ENCODE measurements at regions not wholly inside any gene's neighbourhood (a gene's known extent, or its start where the extent isn't known, plus 50 kb on each side); places are given as distances from the start of the nearest gene placed in this dataset.

GRCh38 chr4:3832536-3833220 lies 66.5 kb downstream of the ADRA2C start:
- Histone ChIP-seq H3K4me3 (replicated peaks in 1 of 3; ENCODE audit: low read depth in 2 of 3, low read length in 3 of 3) (no peak overlapping the region), H4K20me1 (ENCODE audit: insufficient read depth, low read length) (no peaks in the 10 kb centered on the region), H3K4me1 (ENCODE audit: control insufficient read depth in 1 of 2, insufficient read depth in 2 of 2, low read length in 2 of 2) (no peaks in the 10 kb centered on the region), H2AFZ (ENCODE audit: insufficient read depth, low read depth, low read length, poor library complexity, severe bottlenecking) (no peak overlapping the region), H3K79me2 (ENCODE audit: insufficient read depth, low read length) (no peaks in the 10 kb centered on the region), H3K27me3 (ENCODE audit: control insufficient read depth in 2 of 2, insufficient read depth in 2 of 2, low read length in 2 of 2) (peaks cover 0 to 8% of the 10 kb centered on the region in 2 donors), H3K36me3 (replicated peaks in 1 of 2; ENCODE audit: control insufficient read depth in 1 of 2, insufficient read depth in 2 of 2, low read length in 2 of 2) (no peaks in the 10 kb centered on the region), H3K9ac (ENCODE audit: insufficient read depth, low read length, poor library complexity, severe bottlenecking) (no peak overlapping the region), H3K27ac (ENCODE audit: low read depth in 1 of 2, low read length in 2 of 2) (no peak overlapping the region), H3K4me2 (replicated peaks; ENCODE audit: extremely low read depth, low read length, poor library complexity, severe bottlenecking) (no peak overlapping the region), H3K9me3 (replicated peaks in 1 of 2; ENCODE audit: control insufficient read depth in 1 of 2, insufficient read depth in 1 of 2, low read length in 2 of 2) (no peaks in the 10 kb centered on the region)
- Mint-ChIP-seq H3K27ac (no peak overlapping the region), H3K36me3 (no peaks in the 10 kb centered on the region), H3K4me1 (no peaks in the 10 kb centered on the region), H3K4me3 (no peak overlapping the region), H3K9me3 (peaks cover 0 to 11% (median 2%) of the 10 kb centered on the region in 7 donors), H3K27me3 (ENCODE audit: low read depth in 3 of 3) (peaks cover 12 to 28% (median 25%) of the 10 kb centered on the region in 3 donors)
- DNase-seq, result no peak
- intact Hi-C loops (cut with micrococcal nuclease), result no loop called here
- WGBS (ENCODE audit: insufficient coverage), result 89% methylated on average over 10 of the region's 12 CpGs
- TF ChIP-seq, protein P1, sequence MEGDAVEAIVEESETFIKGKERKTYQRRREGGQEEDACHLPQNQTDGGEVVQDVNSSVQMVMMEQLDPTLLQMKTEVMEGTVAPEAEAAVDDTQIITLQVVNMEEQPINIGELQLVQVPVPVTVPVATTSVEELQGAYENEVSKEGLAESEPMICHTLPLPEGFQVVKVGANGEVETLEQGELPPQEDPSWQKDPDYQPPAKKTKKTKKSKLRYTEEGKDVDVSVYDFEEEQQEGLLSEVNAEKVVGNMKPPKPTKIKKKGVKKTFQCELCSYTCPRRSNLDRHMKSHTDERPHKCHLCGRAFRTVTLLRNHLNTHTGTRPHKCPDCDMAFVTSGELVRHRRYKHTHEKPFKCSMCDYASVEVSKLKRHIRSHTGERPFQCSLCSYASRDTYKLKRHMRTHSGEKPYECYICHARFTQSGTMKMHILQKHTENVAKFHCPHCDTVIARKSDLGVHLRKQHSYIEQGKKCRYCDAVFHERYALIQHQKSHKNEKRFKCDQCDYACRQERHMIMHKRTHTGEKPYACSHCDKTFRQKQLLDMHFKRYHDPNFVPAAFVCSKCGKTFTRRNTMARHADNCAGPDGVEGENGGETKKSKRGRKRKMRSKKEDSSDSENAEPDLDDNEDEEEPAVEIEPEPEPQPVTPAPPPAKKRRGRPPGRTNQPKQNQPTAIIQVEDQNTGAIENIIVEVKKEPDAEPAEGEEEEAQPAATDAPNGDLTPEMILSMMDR (IDR thresholded peaks at IDR 0.05), result no peak

- H3K27ac ChIP-seq (ENCODE audit: low read depth in 1 of 2, low read length in 2 of 2), result no peak overlapping the region
- no peaks in the 10 kb centered on the region for H3K4me1 Mint-ChIP-seq
- peak overlapping the region in 1 of 7 donors; percentile 30 for H3K27ac Mint-ChIP-seq
- H3K9me3 Mint-ChIP-seq, result peaks cover 0 to 12% (median 5%) of the 10 kb centered on the region in 7 donors
- TF ChIP-seq, protein P1 (IDR thresholded peaks at IDR 0.05), result no peak
- intact Hi-C loops (cut with micrococcal nuclease), result no loop called here
- no peak overlapping the region for H2AFZ ChIP-seq (ENCODE audit: insufficient read depth, low read depth, low read length, poor library complexity, severe bottlenecking)
- H3K9ac ChIP-seq (ENCODE audit: insufficient read depth, low read length, poor library complexity, severe bottlenecking), result no peak overlapping the region
- no peaks in the 10 kb centered on the region for H4K20me1 ChIP-seq (ENCODE audit: insufficient read depth, low read length)
- H3K79me2 ChIP-seq (ENCODE audit: insufficient read depth, low read length), result no peaks in the 10 kb centered on the region
- H3K4me1 ChIP-seq (ENCODE audit: control insufficient read depth in 1 of 2, insufficient read depth in 2 of 2, low read length in 2 of 2), result no peaks in the 10 kb centered on the region
- peaks cover 0 to 8% of the 10 kb centered on the region in 2 donors for H3K27me3 ChIP-seq (ENCODE audit: control insufficient read depth in 2 of 2, insufficient read depth in 2 of 2, low read length in 2 of 2)
- H3K27me3 Mint-ChIP-seq (ENCODE audit: low read depth in 3 of 3), result peaks cover 14 to 30% (median 25%) of the 10 kb centered on the region in 3 donors
- 88% methylated on average over 18 of the region's 18 CpGs for WGBS (ENCODE audit: insufficient coverage)
- H3K4me2 ChIP-seq (replicated peaks; ENCODE audit: extremely low read depth, low read length, poor library complexity, severe bottlenecking), result no peak overlapping the region
- no peak for DNase-seq
- no peaks in the 10 kb centered on the region for H3K36me3 Mint-ChIP-seq
- H3K4me3 Mint-ChIP-seq, result peak overlapping the region in 1 of 2 donors; percentile 7
- no peak overlapping the region for H3K4me3 ChIP-seq (replicated peaks in 1 of 3; ENCODE audit: low read depth in 2 of 3, low read length in 3 of 3)
- no peaks in the 10 kb centered on the region for H3K36me3 ChIP-seq (replicated peaks in 1 of 2; ENCODE audit: control insufficient read depth in 1 of 2, insufficient read depth in 2 of 2, low read length in 2 of 2)
- no peaks in the 10 kb centered on the region for H3K9me3 ChIP-seq (replicated peaks in 1 of 2; ENCODE audit: control insufficient read depth in 1 of 2, insufficient read depth in 1 of 2, low read length in 2 of 2)
Measured at GRCh38 chr4:3833326-3833989, 67.3 kb downstream of the ADRA2C start.
